ENCODE measurements at regions not wholly inside any gene's neighbourhood (a gene's known extent, or its start where the extent isn't known, plus 50 kb on each side); places are given as distances from the start of the nearest gene placed in this dataset.
"Not testable (repeated sequence)": the region's sequence is repeated elsewhere in the genome, so short reads cannot be mapped to it uniquely, and the experiment has no call there.

- Histone ChIP-seq H3K27me3 (no peaks in the 10 kb centered on the region), H3K9me3 (no peaks in the 10 kb centered on the region), H3K4me1 (no peaks in the 10 kb centered on the region), H3K36me3 (no peaks in the 10 kb centered on the region), H3K27ac (no peak overlapping the region), H3K4me3 (no peak overlapping the region)
- WGBS, 2 donors, result 79 to 88% methylated on average over 7 of the region's 7 CpGs
- no peak for TF ChIP-seq POLR2A (IDR thresholded peaks at IDR 0.05)
- no peak for TF ChIP-seq CTCF (IDR thresholded peaks at IDR 0.05)
- no peak for TF ChIP-seq POLR2AphosphoS5 (IDR thresholded peaks at IDR 0.05)
- TF ChIP-seq EP300 (IDR thresholded peaks at IDR 0.05), result no peak
- intact Hi-C loops (cut with DNase I), result no loop called here
- DNase-seq, result no peak
Measured at GRCh38 chr13:104937881-104938280, 1597.6 kb downstream of the EFNB2 start.

- Histone ChIP-seq H3K4me1 (no peaks in the 10 kb centered on the region), H3K27me3 (no peaks in the 10 kb centered on the region), H3K4me3 (no peak overlapping the region), H3K9me3 (no peaks in the 10 kb centered on the region), H3K27ac (no peak overlapping the region), H3K36me3 (no peaks in the 10 kb centered on the region)
- WGBS, 2 donors, result 51 to 72% methylated on average over 2 of the region's 2 CpGs
- TF ChIP-seq POLR2A (IDR thresholded peaks at IDR 0.05) (no peak), EP300 (IDR thresholded peaks at IDR 0.05) (no peak), CTCF (IDR thresholded peaks at IDR 0.05) (no peak), POLR2AphosphoS5 (IDR thresholded peaks at IDR 0.05) (no peak)
- intact Hi-C loops (cut with DNase I), result no loop called here
- no peak for DNase-seq
Measured at GRCh38 chr13:104936304-104936703, 1599.2 kb downstream of the EFNB2 start.

- H3K36me3 ChIP-seq; intact Hi-C loops (cut with DNase I); H3K4me1 ChIP-seq; H3K4me3 ChIP-seq; H3K27ac ChIP-seq; DNase-seq; H3K9me3 ChIP-seq; H3K27me3 ChIP-seq: not testable (repeated sequence)
- WGBS, 2 donors, result 74 to 93% methylated on average over 1 of the region's 1 CpG
Measured at GRCh38 chr13:104920513-104920912, 1614.9 kb downstream of the EFNB2 start.

GRCh38 chr13:104920091-104920490 lies 1615.4 kb downstream of the EFNB2 start:
- Histone ChIP-seq H3K4me1 (peaks cover 0 to 8% (median 0%) of the 10 kb centered on the region in 4 donors), H3K27ac (no peak overlapping the region), H3K4me3 (no peak overlapping the region), H3K27me3 (no peaks in the 10 kb centered on the region), H3K36me3 (no peaks in the 10 kb centered on the region), H3K9me3 (no peaks in the 10 kb centered on the region)
- no peak for DNase-seq
- intact Hi-C loops (cut with DNase I), result no loop called here
- TF ChIP-seq CTCF (IDR thresholded peaks at IDR 0.05), result no peak
- TF ChIP-seq EP300 (IDR thresholded peaks at IDR 0.05), result no peak
- TF ChIP-seq POLR2AphosphoS5 (IDR thresholded peaks at IDR 0.05), result no peak
- no peak for TF ChIP-seq POLR2A (IDR thresholded peaks at IDR 0.05)
- WGBS, 2 donors, result 80 to 87% methylated on average over 4 of the region's 4 CpGs

- WGBS, 2 donors, result 67 to 81% methylated on average over 1 of the region's 1 CpG
- no peaks in the 10 kb centered on the region for H3K4me1 ChIP-seq
- no peak overlapping the region for H3K27ac ChIP-seq
- TF ChIP-seq CTCF (IDR thresholded peaks at IDR 0.05) (no peak), POLR2AphosphoS5 (IDR thresholded peaks at IDR 0.05) (no peak), POLR2A (IDR thresholded peaks at IDR 0.05) (no peak), EP300 (IDR thresholded peaks at IDR 0.05) (no peak)
- no peak for DNase-seq
- H3K36me3 ChIP-seq, result no peaks in the 10 kb centered on the region
- intact Hi-C loops (cut with DNase I), result no loop called here
- no peaks in the 10 kb centered on the region for H3K27me3 ChIP-seq
- no peaks in the 10 kb centered on the region for H3K9me3 ChIP-seq
- no peak overlapping the region for H3K4me3 ChIP-seq
Measured at GRCh38 chr13:104900191-104900817, 1635.2 kb downstream of the EFNB2 start.
